Chondrocyte (in vitro differentiated cells): ENCODE measurements at regions not wholly inside any gene's neighbourhood (a gene's known extent, or its start where the extent isn't known, plus 50 kb on each side); places are given as distances from the start of the nearest gene placed in this dataset.
"Not testable (repeated sequence)": the region's sequence is repeated elsewhere in the genome, so short reads cannot be mapped to it uniquely, and the experiment has no call there.

Source experiments
- DNase-seq: peaks from one replicate; pipeline ENCODE4 v3.0.0; 2021; ENCODE audit warnings: mixed read lengths, low spot score
- H3K27ac Mint-ChIP-seq: one replicate; pipeline ENCODE4 v1.8.0; 2021; ENCODE audit warnings: mild to moderate bottlenecking, moderate library complexity, mixed read lengths; ENCODE audit not compliant: unreplicated experiment
- H3K27me3 Mint-ChIP-seq: 2 replicates; pipeline ENCODE4 v1.8.0; 2021; ENCODE audit warnings: low read depth, mixed read lengths
- H3K36me3 Mint-ChIP-seq: 2 replicates; pipeline ENCODE4 v1.8.0; 2021; ENCODE audit warnings: low read depth, mixed read lengths
- H3K4me1 Mint-ChIP-seq: 2 replicates; pipeline ENCODE4 v1.8.0; 2021; ENCODE audit warnings: low read depth, mild to moderate bottlenecking, mixed read lengths
- H3K4me3 Mint-ChIP-seq: one replicate; pipeline ENCODE4 v1.8.0; 2021; ENCODE audit warnings: mild to moderate bottlenecking, moderate library complexity, mixed read lengths; ENCODE audit not compliant: unreplicated experiment
- H3K9me3 Mint-ChIP-seq: 2 replicates; pipeline ENCODE4 v1.8.0; 2021; ENCODE audit warnings: low read depth, mixed read lengths
- CTCF ChIP-seq: fragments of 200-600 bp; sonication (generic); IDR thresholded peaks from 2 replicates; pipeline ENCODE4 v1.5.0; 2021; ENCODE audit warnings: antibody characterized with exemption, mild to moderate bottlenecking, moderate library complexity

DNA sequence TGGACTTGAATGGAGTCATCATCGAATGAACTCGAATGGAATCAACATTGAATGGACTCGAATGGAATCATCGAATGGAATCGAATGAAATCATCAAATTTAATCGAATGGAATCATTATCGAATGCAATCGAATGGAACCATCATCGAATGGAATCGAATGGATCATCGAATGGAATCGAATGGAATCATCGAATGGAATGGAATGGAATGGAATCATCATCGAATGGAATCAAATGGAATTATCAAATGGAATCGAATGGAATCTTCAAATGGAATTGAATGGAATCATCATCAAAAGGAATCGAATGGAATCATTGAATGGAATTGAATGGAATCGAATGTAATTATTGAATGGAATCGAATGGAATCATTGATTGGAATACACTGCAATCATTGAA lies 610.3 kb downstream of the TP53TG3F start:
- not testable (repeated sequence) for H3K27ac Mint-ChIP-seq, H3K36me3 Mint-ChIP-seq, H3K4me1 Mint-ChIP-seq, H3K4me3 Mint-ChIP-seq, DNase-seq, H3K27me3 Mint-ChIP-seq
- peaks cover 32% of the 10 kb centered on the region for H3K9me3 Mint-ChIP-seq

DNA sequence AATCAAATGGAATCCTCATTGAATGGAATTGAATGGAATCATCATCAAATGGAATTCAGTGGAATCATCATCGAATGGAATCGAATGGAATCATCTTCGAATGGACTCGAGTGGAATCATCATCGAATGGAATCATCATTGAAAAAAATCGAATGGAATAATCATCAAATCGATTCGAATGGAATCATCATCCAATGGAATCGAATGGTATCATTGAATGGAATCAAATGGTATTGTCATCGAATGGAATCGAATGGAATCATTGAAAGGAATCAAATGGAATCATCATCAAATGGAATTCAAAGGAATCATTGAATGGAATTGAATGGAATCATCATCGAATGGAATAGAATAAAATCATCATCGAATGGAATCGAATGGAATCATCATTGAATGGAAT lies 619.3 kb downstream of the TP53TG3F start:
- Mint-ChIP-seq H3K9me3 (peaks cover 85% of the 10 kb centered on the region), H3K4me1 (no peaks in the 10 kb centered on the region), H3K36me3 (peaks cover 9% of the 10 kb centered on the region), H3K27ac (no peak overlapping the region), H3K4me3 (no peak overlapping the region), H3K27me3 (no peaks in the 10 kb centered on the region)
- no peak for TF ChIP-seq CTCF
- DNase-seq, result no peak

DNA sequence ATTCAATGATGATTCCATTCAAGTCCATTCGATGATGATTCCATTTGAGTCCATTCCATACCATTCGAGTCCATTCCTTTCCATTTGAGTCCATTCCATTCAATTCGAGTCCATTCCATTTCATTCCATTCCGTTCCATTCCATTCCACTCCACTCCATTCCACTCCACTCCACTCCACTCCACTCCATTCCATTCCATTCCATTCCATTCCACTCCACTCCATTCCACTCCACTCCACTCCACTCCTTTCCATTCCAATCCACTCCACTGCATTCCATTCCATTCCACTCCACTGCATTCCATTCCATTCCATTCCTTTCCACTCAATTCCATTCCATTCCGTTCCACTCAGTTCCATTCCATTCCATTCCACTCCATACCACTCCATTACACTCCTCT lies 625.6 kb downstream of the TP53TG3F start:
- Mint-ChIP-seq H3K36me3 (peaks cover 13% of the 10 kb centered on the region), H3K9me3 (peaks cover 84% of the 10 kb centered on the region)
- not testable (repeated sequence) for DNase-seq, H3K27me3 Mint-ChIP-seq, H3K4me1 Mint-ChIP-seq, H3K4me3 Mint-ChIP-seq, H3K27ac Mint-ChIP-seq

- not testable (repeated sequence) for H3K4me3 Mint-ChIP-seq, H3K4me1 Mint-ChIP-seq, H3K27ac Mint-ChIP-seq, DNase-seq, H3K27me3 Mint-ChIP-seq
- peaks cover 29% of the 10 kb centered on the region for H3K36me3 Mint-ChIP-seq
- H3K9me3 Mint-ChIP-seq, result peaks cover 81% of the 10 kb centered on the region
Measured at GRCh38 chr16:34095006-34095405, 635.6 kb downstream of the TP53TG3F start.

DNA sequence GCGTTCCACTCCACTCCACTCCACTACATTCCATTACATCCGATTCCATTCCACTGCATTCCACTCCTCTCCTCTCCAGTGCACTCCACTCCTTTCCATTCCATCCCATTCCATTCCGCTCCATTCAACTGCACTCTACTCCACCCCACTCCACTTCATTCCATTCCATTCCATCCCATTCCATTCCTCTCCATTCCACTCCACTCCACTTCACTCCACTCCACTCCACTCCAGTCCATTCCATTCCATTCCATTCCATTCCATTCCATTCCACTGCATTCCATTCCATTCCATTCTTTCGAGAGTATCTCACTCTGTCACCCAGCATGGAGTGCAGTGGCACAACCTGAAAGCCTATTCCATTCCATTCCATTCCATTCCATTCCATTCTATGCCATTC lies 637.5 kb downstream of the TP53TG3F start:
- not testable (repeated sequence) for H3K27ac Mint-ChIP-seq, H3K4me3 Mint-ChIP-seq

DNA sequence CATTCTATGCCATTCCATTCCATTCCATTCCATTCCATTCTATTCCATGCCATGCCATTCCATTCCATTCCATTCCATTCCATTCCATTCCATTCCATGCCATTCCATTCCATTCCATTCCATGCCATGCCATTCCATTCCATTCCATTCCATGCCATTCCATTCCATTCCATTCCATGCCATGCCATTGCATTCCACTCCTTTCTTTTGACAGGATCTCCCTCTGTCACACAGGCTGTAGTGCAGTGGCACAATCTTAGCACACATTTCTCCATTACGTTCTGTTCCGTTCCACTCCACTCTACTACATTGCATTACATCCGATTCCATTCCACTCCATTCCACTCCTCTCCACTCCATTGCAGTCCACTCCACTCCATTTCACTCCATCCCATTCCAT lies 637.9 kb downstream of the TP53TG3F start:
- not testable (repeated sequence) for H3K27me3 Mint-ChIP-seq, H3K4me1 Mint-ChIP-seq, DNase-seq, H3K27ac Mint-ChIP-seq, H3K4me3 Mint-ChIP-seq
- Mint-ChIP-seq H3K9me3 (peaks cover 65% of the 10 kb centered on the region), H3K36me3 (peaks cover 22% of the 10 kb centered on the region)

More for the DNA sequence above, 637.5 kb downstream of the TP53TG3F start:
- not testable (repeated sequence) for H3K27me3 Mint-ChIP-seq, H3K4me1 Mint-ChIP-seq, DNase-seq
- Mint-ChIP-seq H3K9me3 (peaks cover 68% of the 10 kb centered on the region), H3K36me3 (peaks cover 24% of the 10 kb centered on the region)

DNA sequence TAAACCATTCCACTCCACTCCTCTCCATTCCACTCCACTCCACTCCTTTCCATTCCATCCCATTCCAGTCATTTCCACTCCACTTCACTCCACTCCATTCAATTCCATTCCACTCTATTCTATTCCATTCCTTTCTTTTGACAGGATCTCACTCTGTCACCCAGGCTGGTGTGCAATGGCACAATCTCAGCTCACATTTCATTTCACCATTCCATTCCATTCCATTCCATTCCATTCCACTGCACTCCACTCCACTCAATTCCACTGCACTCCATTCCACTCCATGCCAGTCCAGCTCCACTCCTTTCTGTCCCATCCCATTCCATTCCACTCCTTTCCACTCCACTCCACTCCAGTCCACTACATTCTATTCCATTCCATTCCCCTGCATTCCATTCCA lies 638.6 kb downstream of the TP53TG3F start:
- Mint-ChIP-seq H3K9me3 (peaks cover 65% of the 10 kb centered on the region), H3K36me3 (peaks cover 21% of the 10 kb centered on the region)
- H3K4me3 Mint-ChIP-seq, H3K4me1 Mint-ChIP-seq, DNase-seq, H3K27me3 Mint-ChIP-seq, H3K27ac Mint-ChIP-seq: not testable (repeated sequence)

GRCh38 chr16:34099028-34099427 lies 639.6 kb downstream of the TP53TG3F start:
- H3K4me3 Mint-ChIP-seq, H3K27ac Mint-ChIP-seq, H3K4me1 Mint-ChIP-seq, DNase-seq, H3K27me3 Mint-ChIP-seq: not testable (repeated sequence)
- H3K9me3 Mint-ChIP-seq, result peaks cover 71% of the 10 kb centered on the region
- H3K36me3 Mint-ChIP-seq, result peaks cover 21% of the 10 kb centered on the region
